ENCODE measurements at regions not wholly inside any gene's neighbourhood (a gene's known extent, or its start where the extent isn't known, plus 50 kb on each side); places are given as distances from the start of the nearest gene placed in this dataset.

DNA sequence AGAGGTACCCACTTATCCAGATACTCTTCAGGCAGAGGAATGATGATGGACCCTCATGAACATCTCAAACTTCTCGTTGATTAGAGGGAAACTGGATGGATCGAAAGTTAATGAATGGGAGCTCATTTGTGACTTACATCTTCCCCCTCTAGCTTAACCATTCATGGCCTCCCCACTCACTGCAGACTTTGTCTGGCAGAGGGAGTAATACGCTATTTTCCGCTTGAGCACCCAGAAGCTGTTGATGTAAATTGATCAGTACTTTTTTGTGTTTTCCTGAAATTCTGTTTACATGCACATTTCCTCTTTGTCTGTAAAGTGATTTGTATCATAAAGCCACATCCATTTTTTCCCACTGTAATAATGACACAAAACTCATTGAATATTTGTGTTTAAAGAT is 239.1 kb upstream of the RBFOX1 start:
- no peak for DNase-seq (ENCODE audit: low spot score)

DNA sequence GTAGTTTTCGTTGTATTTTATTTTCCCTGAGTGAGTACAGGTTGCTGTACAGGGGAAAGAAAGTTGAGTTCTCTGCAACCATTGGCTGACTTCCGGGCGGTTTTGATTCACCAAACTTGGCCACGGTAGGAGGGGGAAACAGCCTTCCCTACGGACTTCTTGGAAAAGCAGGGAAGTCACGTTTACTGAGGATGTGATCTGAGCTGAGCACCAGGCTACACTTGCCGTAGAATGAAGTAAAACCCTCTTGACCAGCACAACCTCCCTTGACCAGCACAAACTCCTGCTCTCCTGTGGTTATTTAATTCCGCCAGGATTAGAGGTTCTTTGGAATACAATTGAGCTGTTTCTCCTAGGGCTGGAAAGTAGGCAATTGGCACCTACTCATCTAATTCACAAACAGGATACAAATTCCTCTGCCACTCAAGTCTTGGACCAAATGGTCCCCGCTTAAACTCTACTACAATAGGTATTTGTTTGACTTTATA is 242.0 kb upstream of the RBFOX1 start:
- DNase-seq (ENCODE audit: low spot score) = no peak

DNA sequence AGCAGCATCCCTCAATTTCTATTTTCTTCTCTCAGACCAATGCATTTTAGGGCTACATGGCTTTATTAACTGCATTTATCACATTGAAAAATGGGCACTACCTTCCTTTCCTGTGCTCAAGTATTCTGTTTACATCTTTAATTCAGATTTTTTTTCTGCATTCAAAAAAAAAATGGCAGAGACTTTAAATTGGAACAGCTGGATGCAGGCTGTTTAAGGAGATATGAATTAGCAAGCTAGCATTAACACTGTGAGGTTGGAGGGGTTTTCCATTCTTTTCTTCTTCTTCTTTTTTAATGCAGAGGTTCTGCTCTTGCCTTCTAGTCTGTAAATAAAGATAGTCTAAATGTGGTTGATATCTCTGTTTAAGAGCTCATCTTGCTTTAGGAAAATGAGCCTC is 242.9 kb upstream of the RBFOX1 start:
- DNase-seq (ENCODE audit: low spot score) = no peak

DNA sequence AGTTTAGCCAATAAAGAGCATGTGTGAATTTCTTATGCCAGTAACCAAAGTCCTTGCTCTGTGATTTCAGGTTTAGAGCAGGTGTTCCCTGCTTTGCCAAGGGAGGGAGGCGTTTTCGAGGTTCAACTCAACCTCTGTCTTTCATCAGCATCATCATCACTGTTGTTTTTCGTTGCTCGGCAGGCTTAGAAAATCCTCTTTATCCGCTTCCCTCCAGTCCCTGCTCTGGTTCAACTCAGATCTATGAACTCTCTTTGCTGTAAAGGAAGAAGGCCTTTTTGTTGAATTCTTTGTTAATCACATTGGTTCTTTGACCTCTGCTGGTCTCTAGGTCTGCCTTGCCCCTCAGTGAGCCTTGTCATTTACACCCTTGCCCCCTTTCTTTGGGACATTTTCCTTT is 243.9 kb upstream of the RBFOX1 start:
- no peak for DNase-seq (ENCODE audit: low spot score)

DNA sequence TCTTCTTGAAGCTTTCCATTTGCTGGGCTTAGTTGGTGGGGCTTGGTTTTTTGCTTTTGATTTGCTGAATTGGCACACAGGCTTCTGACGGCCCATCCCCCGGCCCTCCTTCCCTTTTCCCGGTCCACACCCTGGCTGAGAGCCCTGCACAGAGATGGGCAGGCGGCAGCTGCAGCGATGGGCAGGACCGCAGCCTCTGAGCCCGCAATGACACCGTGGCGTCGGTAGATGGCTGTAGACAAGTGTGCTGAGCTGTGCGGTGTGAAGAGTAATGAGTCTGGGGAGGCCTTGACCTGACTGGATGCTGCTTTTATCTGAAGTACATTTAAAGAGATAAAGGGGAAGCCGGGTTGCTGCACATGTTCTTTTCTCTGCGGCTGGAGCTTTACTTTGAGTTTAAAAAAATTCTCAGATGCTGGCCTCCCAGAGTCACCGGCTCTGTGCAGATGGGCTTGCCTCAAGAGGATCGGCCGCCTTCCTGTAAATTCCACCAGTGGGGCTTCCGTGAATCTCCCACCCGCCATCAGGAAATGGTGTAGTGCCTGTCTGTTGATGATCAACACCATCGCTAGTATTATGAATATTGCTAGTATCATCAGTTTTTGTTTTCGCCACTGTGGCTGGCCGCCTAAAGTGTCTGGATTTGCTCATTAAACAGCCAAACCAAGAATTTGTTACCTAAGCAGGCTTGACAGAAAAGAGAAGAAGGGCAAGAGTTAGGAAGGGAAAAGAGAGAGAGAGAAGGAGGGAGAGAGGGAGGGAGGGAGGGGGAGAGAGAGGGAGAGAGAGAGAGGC is 245.6 kb upstream of the RBFOX1 start:
- no peak for DNase-seq (ENCODE audit: low spot score)

DNA sequence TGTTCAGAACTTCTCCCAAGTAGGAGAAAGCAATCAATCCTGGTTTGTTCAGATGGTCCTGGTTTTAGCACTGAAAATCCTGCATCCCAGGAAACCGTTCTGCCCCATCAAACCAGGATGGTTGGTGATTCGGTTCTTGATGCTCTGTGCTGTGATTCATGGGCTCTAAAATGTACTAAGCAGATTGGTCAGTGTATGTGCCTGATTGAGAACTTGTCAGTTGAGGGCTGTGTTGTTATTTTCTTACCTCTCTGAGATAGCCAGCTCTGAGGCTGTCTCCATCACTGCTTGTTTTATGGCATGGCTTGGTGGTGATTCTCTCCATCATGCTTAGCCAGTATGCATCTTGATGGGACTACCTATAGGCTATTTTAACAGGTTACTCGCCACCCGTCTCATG is 246.9 kb upstream of the RBFOX1 start:
- no peak for DNase-seq (ENCODE audit: low spot score)

DNA sequence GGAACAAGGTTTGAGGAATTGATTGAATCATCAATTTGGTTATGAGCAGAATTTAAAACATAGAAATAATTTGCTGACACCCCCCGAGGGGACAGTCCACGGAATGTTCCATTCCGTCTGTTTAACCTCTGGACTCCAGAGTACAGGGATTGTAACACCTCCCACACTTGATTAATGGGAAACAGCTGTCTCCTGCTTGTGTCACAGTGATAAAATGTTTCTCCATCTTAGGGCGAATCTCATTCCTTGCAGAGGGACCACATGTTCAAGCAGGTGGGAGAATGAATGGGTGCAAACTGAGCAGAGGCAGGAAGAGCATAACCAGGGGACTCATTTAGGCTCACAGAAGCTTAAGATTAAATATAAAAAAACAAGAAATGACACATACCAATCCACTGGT is 249.5 kb upstream of the RBFOX1 start:
- no peak for DNase-seq (ENCODE audit: low spot score)

DNA sequence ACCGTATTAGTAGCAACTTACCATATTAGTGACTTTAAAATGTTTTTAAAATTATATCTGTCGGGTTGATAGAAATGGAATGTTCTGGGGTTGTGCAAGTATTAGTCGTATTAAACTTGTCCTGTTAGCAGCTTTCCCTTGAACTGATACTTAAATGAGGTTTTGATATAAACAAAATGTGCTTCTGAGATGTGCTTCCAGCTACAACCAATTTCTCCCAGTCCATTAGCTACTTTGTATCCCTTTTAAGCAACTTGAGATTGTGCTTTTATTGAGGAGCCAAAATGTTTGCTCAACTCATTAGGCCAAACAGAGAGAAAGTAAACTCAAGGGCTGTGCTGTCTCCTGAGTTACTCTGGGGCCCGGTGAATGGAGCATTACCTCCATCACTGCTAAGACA is 255.0 kb upstream of the RBFOX1 start:
- no peak for DNase-seq (ENCODE audit: low spot score)

DNA sequence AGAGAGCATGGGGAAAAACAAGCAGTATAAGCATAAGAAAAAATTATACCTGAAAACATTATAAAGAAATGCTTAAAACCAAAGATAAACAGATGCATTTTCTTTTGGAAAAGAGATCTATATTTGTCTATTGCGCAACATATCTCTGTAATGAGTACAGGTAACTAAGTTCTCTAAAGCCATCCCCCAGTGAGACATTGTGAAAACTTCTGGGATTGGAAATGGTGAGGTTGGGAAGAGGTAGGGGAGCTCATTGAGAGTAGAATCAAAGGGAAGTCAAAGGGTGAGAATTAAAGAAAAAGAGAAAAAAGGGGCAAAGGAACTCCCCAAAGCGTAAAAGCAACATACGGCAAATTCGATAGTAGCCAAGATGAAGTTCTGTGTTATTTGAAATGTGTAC is 257.9 kb upstream of the RBFOX1 start:
- DNase-seq (ENCODE audit: low spot score) = no peak

DNA sequence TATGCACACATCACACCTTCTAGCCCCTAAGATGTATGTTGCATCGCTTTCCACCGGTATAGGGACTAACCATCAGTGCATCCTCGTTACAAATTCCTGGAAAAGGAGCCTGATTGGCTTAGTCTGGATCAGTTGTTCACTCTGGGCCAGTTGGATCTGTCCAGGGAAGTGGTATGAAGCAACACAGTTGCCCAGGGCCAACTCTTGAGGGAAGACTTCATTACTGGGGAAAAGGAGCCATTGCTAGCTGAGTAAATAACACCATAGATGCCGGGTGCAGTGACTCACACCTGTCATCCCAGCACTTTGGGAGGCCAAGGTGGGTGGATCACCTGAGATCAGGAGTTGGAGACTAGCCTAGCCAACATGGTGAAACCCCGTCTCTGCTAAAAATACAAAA is 275.2 kb upstream of the RBFOX1 start:
- DNase-seq (ENCODE audit: low spot score) = no peak

DNA sequence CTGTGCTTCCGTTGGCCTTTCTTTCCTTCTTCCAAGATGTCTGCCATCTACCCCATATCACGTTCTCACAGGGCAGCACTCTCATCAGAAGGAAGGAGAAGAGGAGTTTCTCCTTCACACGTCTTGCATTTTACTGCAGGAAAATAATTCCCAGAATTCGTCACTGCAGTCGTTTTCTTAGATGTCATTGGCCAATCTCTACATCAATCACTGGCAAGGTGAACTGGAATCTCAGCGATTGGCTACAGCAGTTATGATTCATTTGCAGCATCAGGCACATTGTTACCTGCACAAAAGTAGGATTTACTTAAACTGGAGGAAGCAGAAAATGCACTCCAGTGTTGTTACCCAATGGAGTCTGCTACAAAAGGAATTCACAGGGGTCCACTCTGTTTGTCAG is 277.2 kb upstream of the RBFOX1 start:
- no peak for DNase-seq (ENCODE audit: low spot score)

DNA sequence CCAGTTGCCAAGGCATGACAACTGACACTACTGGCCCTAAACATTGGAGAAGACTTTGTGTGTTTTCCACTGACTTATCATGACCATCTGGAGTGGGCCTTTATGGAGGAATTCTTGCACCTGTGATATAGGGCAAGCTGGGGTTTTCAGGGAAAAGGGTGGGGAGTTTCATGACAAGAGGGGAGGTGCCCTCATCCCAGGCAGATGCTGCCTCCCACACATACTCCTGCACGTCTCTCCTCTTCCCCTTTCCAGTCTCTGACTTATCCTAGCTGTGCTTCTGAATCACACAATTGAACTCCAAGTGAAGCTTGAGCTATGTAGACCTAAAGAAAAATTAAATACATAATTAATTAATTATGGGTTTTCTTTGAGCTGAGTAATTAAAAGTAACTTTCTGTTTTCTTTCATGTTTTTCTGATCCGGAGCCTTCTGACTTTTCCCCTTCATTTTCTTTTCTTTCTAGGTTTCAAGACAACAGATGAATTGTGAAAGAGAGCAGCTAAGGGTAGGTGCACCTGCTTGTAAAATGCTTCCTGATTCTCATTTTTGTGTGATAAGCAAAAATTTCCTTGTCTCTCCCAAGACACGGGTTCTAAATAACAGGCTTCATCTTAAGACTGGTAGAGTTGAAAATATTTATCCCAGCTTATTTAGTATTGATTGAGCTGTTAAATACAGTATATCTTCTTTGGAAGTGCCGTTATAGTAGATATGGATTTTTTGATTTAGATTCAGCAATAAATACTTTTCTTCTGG is 280.9 kb upstream of the RBFOX1 start:
- DNase-seq (ENCODE audit: low spot score) = no peak

DNA sequence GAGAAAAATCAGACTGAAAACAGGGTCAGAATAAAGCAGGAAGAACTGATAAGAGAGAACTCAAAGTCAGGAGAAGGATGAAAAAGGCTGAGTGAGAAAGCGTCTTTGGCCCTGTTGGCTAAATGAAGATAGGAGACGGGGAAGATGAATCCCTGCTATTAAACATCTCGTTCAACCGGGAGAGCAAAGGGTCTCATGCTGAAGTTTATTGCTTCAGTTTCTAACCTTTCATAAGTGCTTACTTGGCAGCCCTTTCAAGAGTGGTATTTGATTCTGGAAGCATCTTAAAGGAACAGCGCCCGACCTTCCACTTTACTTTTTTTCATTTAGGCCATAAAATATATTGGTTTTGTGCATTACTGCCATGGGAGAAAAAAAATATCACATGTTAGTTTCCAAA is 288.3 kb upstream of the RBFOX1 start:
- DNase-seq (ENCODE audit: low spot score) = no peak

DNA sequence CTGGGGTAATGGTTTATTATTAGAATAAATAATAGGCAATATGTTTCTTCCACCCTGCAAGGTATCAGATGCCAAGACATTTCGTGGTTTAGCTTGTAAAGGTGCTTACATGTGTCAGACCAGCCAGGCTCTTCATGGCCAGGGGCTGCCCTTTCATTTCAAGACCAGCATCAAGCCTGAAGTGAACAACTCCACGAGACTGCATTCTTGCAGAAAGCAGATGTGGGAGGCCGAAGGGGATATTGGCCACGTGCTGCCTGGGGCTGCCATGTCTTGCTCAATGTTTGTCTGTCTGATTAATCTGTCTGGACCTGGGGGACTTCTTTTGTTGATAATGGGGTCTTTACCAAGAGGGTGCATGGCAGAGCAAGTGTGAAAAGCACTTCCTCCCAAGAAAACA is 294.2 kb upstream of the RBFOX1 start:
- no peak for DNase-seq (ENCODE audit: low spot score)

DNA sequence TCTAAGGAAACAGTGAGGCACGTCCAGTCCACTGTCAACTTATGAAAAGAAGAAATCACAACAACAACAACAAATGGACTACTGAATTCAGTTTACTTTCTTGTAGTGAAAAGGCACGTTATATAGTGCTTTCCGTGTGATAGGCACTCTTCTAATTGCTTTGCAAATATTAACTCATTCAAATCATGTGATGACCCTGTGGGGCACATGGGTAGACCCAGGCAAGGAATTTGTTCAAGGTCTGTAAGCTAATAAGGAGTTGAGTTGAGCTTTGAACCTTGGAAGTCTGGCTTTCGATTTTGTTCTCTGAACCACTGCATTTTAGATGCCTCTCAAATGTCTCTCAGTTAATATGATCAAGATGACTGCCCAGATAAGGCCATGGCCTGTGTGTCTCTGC is 295.1 kb upstream of the RBFOX1 start:
- DNase-seq (ENCODE audit: low spot score) = no peak

DNA sequence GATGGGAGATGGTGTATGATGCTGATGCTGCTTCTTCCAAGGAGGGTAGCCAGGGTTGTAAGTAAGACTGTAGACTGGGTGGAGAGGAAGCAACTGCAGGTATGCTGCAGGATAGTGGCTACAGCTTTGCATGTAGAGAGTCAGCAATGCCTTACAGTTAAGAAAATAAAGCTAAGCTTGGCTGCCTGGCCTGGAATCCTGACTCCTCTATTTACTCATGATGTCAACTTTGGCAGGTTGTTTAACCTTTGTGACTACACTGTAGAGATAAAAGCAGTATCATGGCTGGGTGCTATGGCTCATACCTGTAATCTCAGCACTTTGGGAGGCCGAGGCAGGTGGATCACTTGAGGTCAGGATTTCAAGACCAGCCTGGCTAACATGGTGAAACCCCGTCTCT is 301.6 kb upstream of the RBFOX1 start:
- no peak for DNase-seq (ENCODE audit: low spot score)

DNA sequence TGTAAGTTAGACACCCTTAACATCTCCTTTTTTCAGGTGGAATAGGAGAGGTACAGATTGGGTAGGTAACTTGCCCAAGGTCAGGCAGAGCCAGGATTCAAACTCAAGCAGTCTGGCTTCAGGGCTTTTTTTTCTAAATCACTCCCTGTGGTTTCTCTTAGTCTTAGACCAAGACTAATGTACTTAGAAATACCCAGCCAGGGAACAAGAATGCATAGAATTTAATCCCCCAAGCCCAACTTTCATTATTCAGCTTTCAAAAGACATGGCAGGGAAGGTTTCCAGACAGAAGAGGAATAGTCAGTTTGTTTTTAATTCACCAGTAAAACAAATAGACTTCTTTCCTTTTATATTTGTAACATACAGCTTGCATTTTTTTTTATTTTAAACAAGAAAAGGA is 305.2 kb upstream of the RBFOX1 start:
- no peak for DNase-seq (ENCODE audit: low spot score)

DNA sequence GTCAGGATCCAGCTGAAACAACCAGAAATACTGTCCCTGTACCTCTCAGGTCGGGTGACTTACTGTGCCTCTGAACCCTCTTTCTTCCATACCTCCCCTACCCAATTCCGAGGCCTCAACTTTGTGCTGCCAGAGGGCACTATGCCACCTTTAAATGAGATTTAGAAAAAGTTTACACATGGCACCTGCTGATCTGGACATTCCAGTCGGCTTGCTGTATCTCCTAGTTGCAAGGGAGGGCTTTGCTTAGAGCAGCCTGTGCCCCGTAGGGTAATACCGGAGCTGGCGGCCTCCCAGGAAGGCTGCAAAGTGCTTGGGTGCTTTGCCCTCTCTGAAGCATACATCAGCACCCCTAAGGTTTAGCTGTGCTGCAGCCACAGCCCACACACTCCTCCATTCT is 306.0 kb upstream of the RBFOX1 start:
- DNase-seq (ENCODE audit: low spot score) = no peak

DNA sequence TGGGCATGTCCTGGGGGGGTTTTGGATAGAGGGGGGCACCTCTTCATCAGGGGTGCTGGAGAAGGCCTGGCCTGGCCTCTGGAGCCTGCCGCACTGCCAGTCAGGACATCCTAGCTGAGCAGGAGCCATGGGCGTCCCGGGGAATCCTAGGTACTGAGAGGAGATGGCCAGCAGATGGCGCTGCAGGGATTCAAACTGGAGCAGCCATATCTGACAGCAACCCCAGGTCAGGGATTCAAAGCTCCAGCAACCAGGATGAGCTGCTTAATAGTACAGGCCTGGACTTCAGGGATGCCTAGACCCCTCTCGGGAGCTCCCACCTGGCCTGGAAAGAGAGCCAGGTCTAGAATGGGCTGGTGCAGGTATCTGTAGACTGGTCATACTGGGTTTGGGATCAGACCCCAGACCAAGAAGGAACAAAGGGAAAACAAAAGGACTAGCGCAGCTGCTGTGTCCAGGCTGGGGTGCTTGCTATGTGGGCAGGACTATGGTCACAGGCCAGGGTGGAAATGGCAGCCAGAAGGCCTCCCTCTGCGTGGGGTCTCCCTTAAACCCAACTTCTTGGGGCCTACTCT is 306.9 kb upstream of the RBFOX1 start:
- DNase-seq (ENCODE audit: low spot score) = no peak

DNA sequence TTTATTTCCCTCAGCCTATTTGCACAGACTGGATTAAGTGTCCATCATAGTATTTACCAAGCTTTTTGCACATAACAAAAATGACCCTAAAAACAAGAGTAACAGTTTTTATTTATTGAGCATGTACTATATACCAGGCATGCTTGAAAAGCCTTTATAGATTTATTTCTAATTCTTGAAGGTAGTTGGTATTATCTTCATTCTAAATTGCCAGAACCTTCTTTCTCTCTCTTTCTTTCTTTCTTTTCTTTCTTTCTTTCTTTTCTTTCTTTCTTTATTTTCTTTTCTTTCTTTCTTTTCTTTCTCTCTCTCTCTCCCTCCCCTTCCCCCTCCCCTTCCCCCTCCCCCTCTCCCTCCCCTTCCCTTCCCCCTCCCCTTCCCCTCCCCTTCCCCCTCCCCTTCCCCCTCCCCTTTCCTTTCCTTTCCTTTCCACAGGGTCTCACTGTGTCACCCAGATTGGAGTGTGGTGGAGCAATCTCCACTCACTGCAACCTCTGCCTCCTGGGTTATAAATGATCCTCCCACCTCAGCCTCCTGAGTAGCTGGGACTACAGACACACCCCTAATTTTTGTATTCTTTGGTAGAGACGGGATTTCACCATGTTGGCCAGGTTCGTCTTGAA is 310.9 kb upstream of the RBFOX1 start:
- DNase-seq (ENCODE audit: low spot score) = no peak

DNA sequence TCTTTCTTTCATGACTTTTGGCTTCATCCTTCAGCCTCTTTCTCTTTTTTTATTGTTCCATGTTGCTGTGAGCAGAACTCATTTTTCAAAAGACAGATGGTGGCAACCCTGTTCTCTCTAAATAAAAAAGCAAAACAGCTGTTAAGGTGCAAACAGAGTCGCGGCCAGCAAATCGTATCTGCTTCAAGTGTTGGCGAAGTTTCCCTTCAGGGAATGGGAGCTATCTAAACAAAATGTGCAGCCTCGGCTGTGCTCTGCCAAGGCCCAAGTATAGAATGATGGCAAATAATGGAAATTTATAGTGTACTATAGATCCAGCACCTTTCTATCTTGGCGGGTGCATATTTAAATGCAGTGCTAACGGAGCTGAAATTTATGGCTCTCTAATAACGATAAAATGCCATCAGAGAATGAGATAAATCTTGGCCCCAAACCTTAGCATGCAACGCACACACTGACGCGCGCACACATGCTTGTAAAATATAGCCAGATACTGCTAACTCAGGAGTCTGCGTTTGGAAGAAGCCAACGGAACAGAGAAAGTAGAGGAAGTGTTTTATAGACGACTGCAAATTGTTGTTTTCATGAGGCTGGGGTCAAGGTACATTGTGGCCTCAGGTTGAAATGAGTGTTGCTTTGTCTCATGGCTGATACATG is 315.5 kb upstream of the RBFOX1 start:
- no peak for DNase-seq (ENCODE audit: low spot score)

DNA sequence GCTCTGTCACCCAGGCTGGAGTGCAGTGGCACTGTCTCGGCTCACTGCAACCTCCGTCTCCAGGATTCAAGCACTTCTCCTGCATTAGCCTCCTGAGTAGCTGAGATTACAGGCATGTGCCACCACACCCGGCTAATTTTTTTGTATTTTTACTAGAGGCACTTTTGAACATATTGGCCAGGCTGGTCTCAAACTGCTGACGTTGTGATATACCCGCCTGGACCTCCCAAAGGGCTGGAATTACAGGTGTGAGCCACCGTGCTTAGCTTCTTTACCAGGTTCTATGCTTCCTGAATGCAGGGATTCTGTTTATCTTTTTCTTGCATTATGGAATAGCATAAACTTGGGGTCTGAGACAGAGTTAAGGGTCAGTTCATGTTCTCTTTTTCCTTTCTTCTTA is 317.9 kb upstream of the RBFOX1 start:
- no peak for DNase-seq (ENCODE audit: low spot score)

All from CD4-positive, alpha-beta T cell treated with Interleukin-6 at 100 ng/mL for 8 hours (primary cell).